ENCODE measurements at regions not wholly inside any gene's neighbourhood (a gene's known extent, or its start where the extent isn't known, plus 50 kb on each side); places are given as distances from the start of the nearest gene placed in this dataset.

DNA sequence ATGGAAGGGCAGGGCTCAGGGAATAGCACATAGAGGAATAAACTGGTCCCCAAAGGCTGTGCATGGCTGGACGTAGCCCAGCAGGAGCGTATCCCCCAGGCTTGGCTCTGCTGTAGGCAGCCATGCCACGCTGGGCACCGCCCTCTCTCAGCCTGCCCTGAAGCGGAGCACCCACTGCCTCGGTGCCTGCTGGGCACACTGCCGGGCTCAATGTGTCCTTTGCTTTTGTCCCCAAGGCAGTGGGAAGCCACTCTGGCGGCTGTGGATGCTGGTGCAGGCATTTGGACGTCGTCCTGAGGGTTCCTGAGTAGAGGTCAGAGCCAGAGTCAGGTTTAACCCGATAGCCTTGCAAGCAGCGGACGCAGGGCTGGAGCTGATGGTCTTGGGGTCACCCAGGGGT is 141.0 kb downstream of the ENGASE start:
- TF ChIP-seq, protein P1, sequence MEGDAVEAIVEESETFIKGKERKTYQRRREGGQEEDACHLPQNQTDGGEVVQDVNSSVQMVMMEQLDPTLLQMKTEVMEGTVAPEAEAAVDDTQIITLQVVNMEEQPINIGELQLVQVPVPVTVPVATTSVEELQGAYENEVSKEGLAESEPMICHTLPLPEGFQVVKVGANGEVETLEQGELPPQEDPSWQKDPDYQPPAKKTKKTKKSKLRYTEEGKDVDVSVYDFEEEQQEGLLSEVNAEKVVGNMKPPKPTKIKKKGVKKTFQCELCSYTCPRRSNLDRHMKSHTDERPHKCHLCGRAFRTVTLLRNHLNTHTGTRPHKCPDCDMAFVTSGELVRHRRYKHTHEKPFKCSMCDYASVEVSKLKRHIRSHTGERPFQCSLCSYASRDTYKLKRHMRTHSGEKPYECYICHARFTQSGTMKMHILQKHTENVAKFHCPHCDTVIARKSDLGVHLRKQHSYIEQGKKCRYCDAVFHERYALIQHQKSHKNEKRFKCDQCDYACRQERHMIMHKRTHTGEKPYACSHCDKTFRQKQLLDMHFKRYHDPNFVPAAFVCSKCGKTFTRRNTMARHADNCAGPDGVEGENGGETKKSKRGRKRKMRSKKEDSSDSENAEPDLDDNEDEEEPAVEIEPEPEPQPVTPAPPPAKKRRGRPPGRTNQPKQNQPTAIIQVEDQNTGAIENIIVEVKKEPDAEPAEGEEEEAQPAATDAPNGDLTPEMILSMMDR (IDR thresholded peaks at IDR 0.05), result no peak
- no peak for TF ChIP-seq POLR2A (IDR thresholded peaks at IDR 0.05)
- TF ChIP-seq POLR2AphosphoS5 (IDR thresholded peaks at IDR 0.05), result no peak

All from breast epithelium (tissue), 3 donors.